ENCODE measurements at regions not wholly inside any gene's neighbourhood (a gene's known extent, or its start where the extent isn't known, plus 50 kb on each side); places are given as distances from the start of the nearest gene placed in this dataset.

DNA sequence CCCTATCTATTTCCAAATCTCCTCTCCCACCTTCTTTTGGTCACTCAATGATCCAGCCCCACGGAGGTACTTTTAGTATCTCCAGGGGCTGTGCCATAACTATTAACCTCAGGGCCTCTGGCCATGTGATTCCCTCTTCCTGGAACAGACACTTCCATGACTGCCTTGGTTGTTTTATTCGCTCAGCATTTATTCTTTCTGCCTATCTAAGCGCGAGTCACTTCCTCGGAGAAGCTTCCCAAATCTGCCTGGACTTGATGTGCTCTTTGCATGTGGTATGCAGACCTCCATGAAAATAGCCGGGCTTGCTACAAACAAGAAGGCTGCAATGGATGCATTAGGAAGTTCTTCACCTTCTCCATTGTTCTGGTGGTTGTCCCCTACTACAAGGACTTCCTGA, 939.0 kb upstream of the TMEM132C start:
- TF ChIP-seq, protein P1, sequence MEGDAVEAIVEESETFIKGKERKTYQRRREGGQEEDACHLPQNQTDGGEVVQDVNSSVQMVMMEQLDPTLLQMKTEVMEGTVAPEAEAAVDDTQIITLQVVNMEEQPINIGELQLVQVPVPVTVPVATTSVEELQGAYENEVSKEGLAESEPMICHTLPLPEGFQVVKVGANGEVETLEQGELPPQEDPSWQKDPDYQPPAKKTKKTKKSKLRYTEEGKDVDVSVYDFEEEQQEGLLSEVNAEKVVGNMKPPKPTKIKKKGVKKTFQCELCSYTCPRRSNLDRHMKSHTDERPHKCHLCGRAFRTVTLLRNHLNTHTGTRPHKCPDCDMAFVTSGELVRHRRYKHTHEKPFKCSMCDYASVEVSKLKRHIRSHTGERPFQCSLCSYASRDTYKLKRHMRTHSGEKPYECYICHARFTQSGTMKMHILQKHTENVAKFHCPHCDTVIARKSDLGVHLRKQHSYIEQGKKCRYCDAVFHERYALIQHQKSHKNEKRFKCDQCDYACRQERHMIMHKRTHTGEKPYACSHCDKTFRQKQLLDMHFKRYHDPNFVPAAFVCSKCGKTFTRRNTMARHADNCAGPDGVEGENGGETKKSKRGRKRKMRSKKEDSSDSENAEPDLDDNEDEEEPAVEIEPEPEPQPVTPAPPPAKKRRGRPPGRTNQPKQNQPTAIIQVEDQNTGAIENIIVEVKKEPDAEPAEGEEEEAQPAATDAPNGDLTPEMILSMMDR (conservative IDR thresholded peaks at IDR 0.05), result no peak
- TF ChIP-seq EZH2 (IDR thresholded peaks at IDR 0.05; ENCODE audit: low read depth), result no peak
